Osteoblast (primary cell): ENCODE measurements at regions not wholly inside any gene's neighbourhood (a gene's known extent, or its start where the extent isn't known, plus 50 kb on each side); places are given as distances from the start of the nearest gene placed in this dataset.

Experiments used
- DNase-seq: peaks from one replicate; pipeline ENCODE4 v3.0.0; 2011; ENCODE audit warnings: low spot score, mixed read lengths; ENCODE audit not compliant: insufficient read length; ENCODE audit errors: missing footprints
- H2AFZ ChIP-seq: 2 replicates; pipeline ENCODE4 v1.6.0; 2011; ENCODE audit warnings: mild to moderate bottlenecking, low read length
- H3K27ac ChIP-seq: 2 replicates; pipeline ENCODE4 v1.5.1; 2011; ENCODE audit warnings: mild to moderate bottlenecking, low read depth, low read length, moderate library complexity
- H3K27me3 ChIP-seq: 2 replicates; pipeline ENCODE4 v1.6.0; 2012; ENCODE audit warnings: mild to moderate bottlenecking, control low read depth, inconsistent platforms, low read length, moderate library complexity; ENCODE audit not compliant: insufficient read depth
- H3K36me3 ChIP-seq: 2 replicates; pipeline ENCODE4 v1.5.1; 2011; ENCODE audit warnings: mild to moderate bottlenecking, low read length, control low read depth, moderate library complexity; ENCODE audit not compliant: insufficient read depth
- H3K4me1 ChIP-seq: 2 replicates; pipeline ENCODE4 v1.5.1; 2011; ENCODE audit warnings: mild to moderate bottlenecking, low read length, control low read depth, moderate library complexity; ENCODE audit not compliant: insufficient read depth
- H3K4me2 ChIP-seq: 2 replicates; pipeline ENCODE4 v1.6.0; 2011; ENCODE audit warnings: mild to moderate bottlenecking, low read length; ENCODE audit not compliant: insufficient read depth
- H3K4me3 ChIP-seq: fragments of 200-600 bp; sonication (generic); 3 replicates; pipeline ENCODE4 v1.5.1; 2012; ENCODE audit warnings: mild to moderate bottlenecking, low read length, inconsistent platforms; ENCODE audit not compliant: insufficient read depth
- H3K79me2 ChIP-seq: 2 replicates; pipeline ENCODE4 v1.6.0; 2012; ENCODE audit warnings: mild to moderate bottlenecking, low read length, control low read depth, inconsistent platforms; ENCODE audit not compliant: insufficient read depth
- H3K9me3 ChIP-seq: 2 replicates; pipeline ENCODE4 v1.5.1; 2011; ENCODE audit warnings: low read depth, low read length, control low read depth
- H4K20me1 ChIP-seq: 2 replicates; pipeline ENCODE4 v1.6.0; 2012; ENCODE audit warnings: mild to moderate bottlenecking, low read length, control low read depth; ENCODE audit not compliant: insufficient read depth
- TF ChIP-seq, protein P1 (sequence below): IDR thresholded peaks from 2 replicates; pipeline ENCODE4 v1.5.1; 2011; ENCODE audit warnings: mild to moderate bottlenecking, low read depth, low read length, moderate library complexity; ENCODE audit errors: extremely low read depth

DNA sequence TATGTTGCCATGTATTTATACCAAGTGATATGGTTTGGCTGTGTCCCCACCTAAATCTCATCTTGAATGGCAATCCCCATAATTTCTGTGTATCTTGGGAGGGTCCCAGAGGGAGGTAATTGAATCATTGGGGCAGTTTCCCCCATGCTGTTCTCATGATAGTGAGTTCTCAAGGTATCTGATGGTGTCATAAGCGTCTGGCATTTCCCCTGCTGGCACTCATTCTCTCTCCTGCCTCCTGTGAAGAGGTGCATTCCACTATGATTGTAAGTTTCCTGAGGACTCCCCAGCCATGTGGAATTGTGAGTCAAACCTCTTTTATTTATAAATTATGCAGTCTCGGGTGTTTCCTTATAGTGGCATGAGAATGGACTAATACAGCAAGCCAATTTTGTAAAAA is 140.8 kb upstream of the ADAMTSL1 start:
- Histone ChIP-seq H4K20me1 (no peaks in the 10 kb centered on the region), H3K9me3 (no peaks in the 10 kb centered on the region), H3K27me3 (no peaks in the 10 kb centered on the region), H3K4me2 (no peak overlapping the region), H3K36me3 (no peaks in the 10 kb centered on the region), H3K27ac (no peak overlapping the region), H2AFZ (no peak overlapping the region), H3K79me2 (no peaks in the 10 kb centered on the region), H3K4me3 (no peak overlapping the region), H3K4me1 (peaks cover 10% of the 10 kb centered on the region)
- no peak for DNase-seq
- TF ChIP-seq, protein P1, sequence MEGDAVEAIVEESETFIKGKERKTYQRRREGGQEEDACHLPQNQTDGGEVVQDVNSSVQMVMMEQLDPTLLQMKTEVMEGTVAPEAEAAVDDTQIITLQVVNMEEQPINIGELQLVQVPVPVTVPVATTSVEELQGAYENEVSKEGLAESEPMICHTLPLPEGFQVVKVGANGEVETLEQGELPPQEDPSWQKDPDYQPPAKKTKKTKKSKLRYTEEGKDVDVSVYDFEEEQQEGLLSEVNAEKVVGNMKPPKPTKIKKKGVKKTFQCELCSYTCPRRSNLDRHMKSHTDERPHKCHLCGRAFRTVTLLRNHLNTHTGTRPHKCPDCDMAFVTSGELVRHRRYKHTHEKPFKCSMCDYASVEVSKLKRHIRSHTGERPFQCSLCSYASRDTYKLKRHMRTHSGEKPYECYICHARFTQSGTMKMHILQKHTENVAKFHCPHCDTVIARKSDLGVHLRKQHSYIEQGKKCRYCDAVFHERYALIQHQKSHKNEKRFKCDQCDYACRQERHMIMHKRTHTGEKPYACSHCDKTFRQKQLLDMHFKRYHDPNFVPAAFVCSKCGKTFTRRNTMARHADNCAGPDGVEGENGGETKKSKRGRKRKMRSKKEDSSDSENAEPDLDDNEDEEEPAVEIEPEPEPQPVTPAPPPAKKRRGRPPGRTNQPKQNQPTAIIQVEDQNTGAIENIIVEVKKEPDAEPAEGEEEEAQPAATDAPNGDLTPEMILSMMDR = no peak

DNA sequence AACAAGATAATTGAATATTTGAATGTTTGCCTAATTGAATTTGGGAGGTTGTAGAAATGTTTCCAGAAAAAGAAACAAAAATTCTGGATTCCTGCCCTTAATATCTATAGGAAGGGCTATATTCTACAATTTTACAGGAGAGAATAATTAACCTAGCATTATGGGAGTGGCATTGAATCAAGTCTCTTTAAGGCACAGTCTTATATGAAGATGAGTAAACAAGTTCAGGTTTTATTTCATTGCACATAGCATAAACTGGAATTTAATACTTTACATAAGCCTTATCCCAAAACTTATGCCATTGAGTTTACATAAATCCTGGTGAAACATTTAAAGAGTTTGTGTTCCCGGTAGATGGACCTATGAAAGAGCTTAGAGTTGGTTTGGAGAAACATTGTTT is 138.1 kb upstream of the ADAMTSL1 start:
- TF ChIP-seq, protein P1 = no peak
- H3K4me2 ChIP-seq = no peak overlapping the region

DNA sequence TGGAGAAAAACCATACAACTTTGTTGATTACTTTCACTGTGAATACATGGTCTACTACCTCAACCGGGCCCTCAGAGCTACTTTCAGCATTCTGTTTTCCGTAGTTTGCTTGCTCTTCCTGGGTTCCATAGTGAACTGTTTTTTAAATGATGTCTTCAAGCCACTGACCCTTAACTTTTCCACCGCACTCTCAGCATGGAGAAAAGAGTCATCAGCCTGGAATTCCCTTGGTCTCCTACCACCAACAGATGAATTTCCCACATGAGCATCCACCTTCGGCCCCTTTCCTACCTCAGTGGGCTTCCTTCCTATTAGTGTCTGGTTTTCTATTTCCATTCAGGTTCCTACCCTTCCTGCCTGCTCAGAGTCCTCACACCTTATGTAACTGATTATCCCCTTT is 135.9 kb upstream of the ADAMTSL1 start:
- no peak overlapping the region for H3K27ac ChIP-seq
- H4K20me1 ChIP-seq = no peaks in the 10 kb centered on the region
- DNase-seq = no peak
- no peak overlapping the region for H3K4me2 ChIP-seq
- no peaks in the 10 kb centered on the region for H3K27me3 ChIP-seq
- H2AFZ ChIP-seq = no peak overlapping the region
- H3K4me1 ChIP-seq = peaks cover 5% of the 10 kb centered on the region
- TF ChIP-seq, protein P1 = no peak
- H3K4me3 ChIP-seq = no peak overlapping the region
- no peaks in the 10 kb centered on the region for H3K9me3 ChIP-seq
- no peaks in the 10 kb centered on the region for H3K79me2 ChIP-seq
- H3K36me3 ChIP-seq = no peaks in the 10 kb centered on the region

More for the DNA sequence above, 138.1 kb upstream of the ADAMTSL1 start:
- no peaks in the 10 kb centered on the region for H4K20me1 ChIP-seq
- no peak overlapping the region for H2AFZ ChIP-seq
- H3K4me3 ChIP-seq = no peak overlapping the region
- no peak for DNase-seq
- H3K4me1 ChIP-seq = peaks cover 10% of the 10 kb centered on the region
- no peaks in the 10 kb centered on the region for H3K79me2 ChIP-seq
- no peak overlapping the region for H3K27ac ChIP-seq
- no peaks in the 10 kb centered on the region for H3K36me3 ChIP-seq
- H3K27me3 ChIP-seq = no peaks in the 10 kb centered on the region
- no peaks in the 10 kb centered on the region for H3K9me3 ChIP-seq

DNA sequence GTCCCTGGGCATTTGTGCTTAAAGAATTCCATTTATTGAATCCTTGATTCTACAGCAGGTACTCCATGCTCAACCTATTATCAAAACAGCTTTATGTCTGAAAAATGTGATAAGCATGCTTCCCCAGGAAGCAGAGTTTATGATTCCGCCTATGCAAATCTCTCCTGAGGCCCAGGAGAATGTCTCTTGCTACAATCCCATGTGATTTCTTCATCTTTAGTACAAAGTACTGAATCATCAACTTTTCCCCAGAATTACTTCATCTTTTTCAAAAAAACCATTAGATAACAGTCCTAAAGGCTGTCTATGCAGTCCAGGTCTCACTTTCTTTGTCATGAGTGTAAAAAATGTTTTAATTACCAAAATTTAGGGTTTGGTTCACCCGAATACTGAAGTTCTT is 130.2 kb upstream of the ADAMTSL1 start:
- Histone ChIP-seq H3K79me2 (no peaks in the 10 kb centered on the region), H4K20me1 (no peaks in the 10 kb centered on the region), H3K36me3 (no peaks in the 10 kb centered on the region), H3K27ac (peak overlapping the region; percentile 15), H3K4me1 (peaks cover 18% of the 10 kb centered on the region), H3K4me2 (no peak overlapping the region), H2AFZ (no peak overlapping the region), H3K27me3 (no peaks in the 10 kb centered on the region), H3K9me3 (no peaks in the 10 kb centered on the region), H3K4me3 (no peak overlapping the region)
- TF ChIP-seq, protein P1 = no peak
- DNase-seq = peak; percentile 84
